H1 (cell line): ENCODE measurements at regions not wholly inside any gene's neighbourhood (a gene's known extent, or its start where the extent isn't known, plus 50 kb on each side); places are given as distances from the start of the nearest gene placed in this dataset.

Source experiments
- EZH2 ChIP-seq: fragments of 200-600 bp; sonication (generic); IDR thresholded peaks from 2 replicates; pipeline ENCODE4 v1.7.1; 2012; ENCODE audit warnings: low read depth, mild to moderate bottlenecking, moderate library complexity, low read length, inconsistent platforms; ENCODE audit not compliant: severe bottlenecking
- TF ChIP-seq, protein P1 (sequence below): IDR thresholded peaks from 2 replicates; pipeline ENCODE4 v1.6.1; 2011; ENCODE audit warnings: low read depth, mild to moderate bottlenecking, low read length; ENCODE audit not compliant: insufficient read depth

DNA sequence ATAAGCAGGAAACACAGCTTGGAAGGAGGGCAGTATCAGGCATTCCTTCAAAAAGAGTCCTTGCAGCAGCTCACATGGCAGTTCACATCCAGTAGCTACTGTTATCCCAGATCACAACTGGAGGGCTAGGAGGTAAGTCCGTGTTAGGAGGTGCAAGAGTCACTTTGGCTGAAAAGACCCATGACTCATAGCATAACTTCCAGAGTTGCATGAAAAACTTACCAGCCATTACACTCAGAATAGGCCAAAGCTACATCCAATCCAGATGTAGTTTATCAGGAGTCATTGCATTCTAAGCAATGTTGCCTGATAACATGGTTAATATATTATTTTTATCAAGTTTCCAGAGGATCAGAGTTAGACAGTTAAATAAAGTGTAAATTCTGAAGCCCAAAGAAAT lies 1126.4 kb upstream of the SEMA6A start:
- no peak for TF ChIP-seq EZH2
- TF ChIP-seq, protein P1, sequence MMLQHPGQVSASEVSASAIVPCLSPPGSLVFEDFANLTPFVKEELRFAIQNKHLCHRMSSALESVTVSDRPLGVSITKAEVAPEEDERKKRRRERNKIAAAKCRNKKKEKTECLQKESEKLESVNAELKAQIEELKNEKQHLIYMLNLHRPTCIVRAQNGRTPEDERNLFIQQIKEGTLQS = no peak
